ENCODE measurements at regions not wholly inside any gene's neighbourhood (a gene's known extent, or its start where the extent isn't known, plus 50 kb on each side); places are given as distances from the start of the nearest gene placed in this dataset.

- no peak for DNase-seq
These were observed 256.7 kb upstream of the TCF21 start for GRCh38 chr6:133632206-133632605.

- DNase-seq, result no peak
These were observed 256.0 kb upstream of the TCF21 start for GRCh38 chr6:133632906-133633305.

- no peak for DNase-seq
These were observed 254.4 kb upstream of the TCF21 start for GRCh38 chr6:133634474-133634873.

GRCh38 chr6:133635447-133635846, 253.5 kb upstream of the TCF21 start:
- no peak for DNase-seq

GRCh38 chr6:133637436-133637835, 251.5 kb upstream of the TCF21 start:
- no peak for DNase-seq

- no peak for DNase-seq
These were observed 251.0 kb upstream of the TCF21 start for GRCh38 chr6:133637874-133638273.

- DNase-seq, result no peak
These were observed 247.8 kb upstream of the TCF21 start for GRCh38 chr6:133641104-133641503.

GRCh38 chr6:133644548-133644891, 244.4 kb upstream of the TCF21 start:
- DNase-seq, result no peak

GRCh38 chr6:133644892-133645619, 243.9 kb upstream of the TCF21 start:
- no peak for DNase-seq

- no peak for DNase-seq
These were observed 242.8 kb upstream of the TCF21 start for GRCh38 chr6:133645966-133646740.

GRCh38 chr6:133648581-133648980, 240.3 kb upstream of the TCF21 start:
- DNase-seq, result no peak

GRCh38 chr6:133671376-133671775, 217.5 kb upstream of the TCF21 start:
- DNase-seq, result no peak

GRCh38 chr6:133673056-133673455, 215.9 kb upstream of the TCF21 start:
- DNase-seq, result no peak

GRCh38 chr6:133674661-133675060, 214.3 kb upstream of the TCF21 start:
- no peak for DNase-seq

- no peak for DNase-seq
These were observed 207.9 kb upstream of the TCF21 start for GRCh38 chr6:133680994-133681393.

- DNase-seq, result no peak
These were observed 207.0 kb upstream of the TCF21 start for GRCh38 chr6:133681891-133682290.

- DNase-seq, result no peak
These were observed 206.2 kb upstream of the TCF21 start for GRCh38 chr6:133682506-133683307.

- no peak for DNase-seq
These were observed 205.7 kb upstream of the TCF21 start for GRCh38 chr6:133683308-133683580.

GRCh38 chr6:133683606-133684005, 205.3 kb upstream of the TCF21 start:
- DNase-seq, result no peak

- DNase-seq, result no peak
These were observed 200.0 kb upstream of the TCF21 start for GRCh38 chr6:133688705-133689492.

GRCh38 chr6:133689863-133690262, 199.1 kb upstream of the TCF21 start:
- DNase-seq, result no peak

GRCh38 chr6:133693565-133693964, 195.3 kb upstream of the TCF21 start:
- DNase-seq, result no peak

- DNase-seq, result no peak
These were observed 191.7 kb upstream of the TCF21 start for GRCh38 chr6:133697185-133697584.

Measured in hippocampal formation (tissue), 2 donors.